Kidney epithelial cell (primary cell): ENCODE measurements at regions not wholly inside any gene's neighbourhood (a gene's known extent, or its start where the extent isn't known, plus 50 kb on each side); places are given as distances from the start of the nearest gene placed in this dataset.
"Not testable (repeated sequence)": the region's sequence is repeated elsewhere in the genome, so short reads cannot be mapped to it uniquely, and the experiment has no call there.

Experiments
- DNase-seq: peaks from one replicate; pipeline ENCODE4 v3.0.0-alpha.2; 2010; ENCODE audit warnings: low read depth
- H3K27me3 ChIP-seq: 2 replicates; pipeline ENCODE4 v1.6.0; 2011; ENCODE audit warnings: low read length; ENCODE audit not compliant: control insufficient read depth, insufficient read depth
- H3K36me3 ChIP-seq: 2 replicates; pipeline ENCODE4 v1.5.1; 2011; ENCODE audit warnings: low read length; ENCODE audit not compliant: control insufficient read depth, insufficient read depth
- H3K4me3 ChIP-seq: 2 replicates; pipeline ENCODE4 v1.5.1; 2011; ENCODE audit warnings: low read depth, mild to moderate bottlenecking, control low read depth, low read length
- TF ChIP-seq, protein P1 (sequence below): IDR thresholded peaks from 2 replicates; pipeline ENCODE4 v1.5.1; 2011; ENCODE audit warnings: mild to moderate bottlenecking, moderate library complexity, low read length, control low read depth, inconsistent platforms; ENCODE audit not compliant: insufficient read depth, poor library complexity, severe bottlenecking

DNA sequence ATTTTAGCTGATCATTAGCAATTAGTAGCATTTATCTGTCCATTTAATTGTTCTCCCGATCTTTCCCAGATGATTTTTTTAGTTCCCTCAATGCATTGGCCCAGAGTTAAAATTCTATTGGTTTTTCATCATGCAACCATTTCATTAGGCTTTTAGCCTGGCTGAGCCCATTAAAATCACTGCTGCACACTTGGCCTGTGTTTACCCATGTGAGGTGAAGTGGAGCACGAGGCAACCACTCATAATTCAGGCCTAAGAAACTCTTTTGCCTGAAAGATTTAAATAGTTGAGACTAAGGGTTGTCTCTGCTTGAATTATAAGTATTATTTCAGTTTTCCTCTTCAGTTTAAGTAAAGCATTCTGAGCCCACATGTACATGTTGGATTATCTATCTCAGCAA lies 889.0 kb upstream of the ADGRL4 start:
- DNase-seq, result no peak
- Histone ChIP-seq H3K27me3 (no peaks in the 10 kb centered on the region), H3K4me3 (no peak overlapping the region), H3K36me3 (no peaks in the 10 kb centered on the region)
- TF ChIP-seq, protein P1, sequence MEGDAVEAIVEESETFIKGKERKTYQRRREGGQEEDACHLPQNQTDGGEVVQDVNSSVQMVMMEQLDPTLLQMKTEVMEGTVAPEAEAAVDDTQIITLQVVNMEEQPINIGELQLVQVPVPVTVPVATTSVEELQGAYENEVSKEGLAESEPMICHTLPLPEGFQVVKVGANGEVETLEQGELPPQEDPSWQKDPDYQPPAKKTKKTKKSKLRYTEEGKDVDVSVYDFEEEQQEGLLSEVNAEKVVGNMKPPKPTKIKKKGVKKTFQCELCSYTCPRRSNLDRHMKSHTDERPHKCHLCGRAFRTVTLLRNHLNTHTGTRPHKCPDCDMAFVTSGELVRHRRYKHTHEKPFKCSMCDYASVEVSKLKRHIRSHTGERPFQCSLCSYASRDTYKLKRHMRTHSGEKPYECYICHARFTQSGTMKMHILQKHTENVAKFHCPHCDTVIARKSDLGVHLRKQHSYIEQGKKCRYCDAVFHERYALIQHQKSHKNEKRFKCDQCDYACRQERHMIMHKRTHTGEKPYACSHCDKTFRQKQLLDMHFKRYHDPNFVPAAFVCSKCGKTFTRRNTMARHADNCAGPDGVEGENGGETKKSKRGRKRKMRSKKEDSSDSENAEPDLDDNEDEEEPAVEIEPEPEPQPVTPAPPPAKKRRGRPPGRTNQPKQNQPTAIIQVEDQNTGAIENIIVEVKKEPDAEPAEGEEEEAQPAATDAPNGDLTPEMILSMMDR, result no peak

DNA sequence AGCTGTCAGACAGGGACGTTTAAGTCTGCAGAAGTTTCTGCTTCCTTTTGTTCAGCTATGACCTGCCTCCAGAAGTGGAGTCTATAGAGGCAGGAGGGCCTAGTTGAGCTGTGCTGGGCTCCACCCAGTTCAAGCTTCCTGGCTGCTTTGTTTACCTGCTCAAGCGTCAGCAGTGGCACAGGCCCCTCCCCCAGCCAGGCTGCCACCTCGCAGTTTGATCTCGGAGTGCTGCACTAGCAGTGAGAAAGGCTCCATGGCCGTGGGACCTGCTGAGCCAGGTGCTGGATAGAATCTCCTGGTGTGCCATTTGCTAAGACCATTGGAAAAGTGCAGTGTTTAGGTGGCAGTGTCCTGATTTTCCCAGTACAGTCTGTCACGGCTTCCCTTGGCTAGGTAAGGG lies 887.6 kb upstream of the ADGRL4 start:
- H3K36me3 ChIP-seq, H3K27me3 ChIP-seq, DNase-seq, H3K4me3 ChIP-seq: not testable (repeated sequence)

DNA sequence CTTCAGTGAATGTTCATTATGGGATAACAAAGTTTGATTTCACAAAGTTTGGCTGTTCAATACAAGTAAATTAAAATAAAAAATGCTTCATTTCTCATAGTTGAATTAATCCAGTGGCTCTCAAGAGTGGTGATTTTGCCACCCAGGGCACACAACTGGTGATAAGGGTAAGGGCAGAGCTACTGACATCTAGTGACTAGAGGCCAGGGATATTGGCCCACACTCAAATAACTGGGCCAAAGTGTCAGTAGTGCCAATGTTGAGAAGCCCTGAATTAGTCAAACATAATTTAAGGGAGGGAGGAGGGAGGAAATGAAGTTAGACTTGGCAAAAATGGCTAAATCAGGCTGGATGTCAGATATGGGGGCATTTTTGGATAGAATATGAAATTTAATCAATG lies 880.5 kb upstream of the ADGRL4 start:
- TF ChIP-seq, protein P1, result no peak
- H3K27me3 ChIP-seq, result no peaks in the 10 kb centered on the region
- no peaks in the 10 kb centered on the region for H3K36me3 ChIP-seq
- H3K4me3 ChIP-seq, result no peak overlapping the region
- DNase-seq, result no peak

DNA sequence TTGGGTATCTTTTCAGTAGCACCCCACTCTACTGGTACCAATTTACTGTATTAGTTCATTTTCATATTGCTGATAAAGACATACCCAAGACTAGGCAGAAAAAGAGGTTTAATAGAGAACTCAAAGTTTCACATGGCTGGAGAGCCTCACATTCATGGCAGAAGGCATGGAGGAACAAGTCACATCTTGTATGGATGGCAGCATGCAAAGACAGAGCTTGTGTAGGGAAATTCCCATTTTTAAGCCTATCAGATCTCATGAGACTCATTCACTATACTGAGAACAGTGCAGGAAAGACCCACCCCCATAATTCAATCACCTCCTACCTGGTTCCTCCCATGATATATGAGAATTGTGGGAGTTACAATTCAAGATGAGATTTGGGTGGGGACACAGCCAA lies 878.6 kb upstream of the ADGRL4 start:
- Histone ChIP-seq H3K4me3 (no peak overlapping the region), H3K27me3 (no peaks in the 10 kb centered on the region), H3K36me3 (no peaks in the 10 kb centered on the region)
- TF ChIP-seq, protein P1, result no peak
- DNase-seq, result no peak

DNA sequence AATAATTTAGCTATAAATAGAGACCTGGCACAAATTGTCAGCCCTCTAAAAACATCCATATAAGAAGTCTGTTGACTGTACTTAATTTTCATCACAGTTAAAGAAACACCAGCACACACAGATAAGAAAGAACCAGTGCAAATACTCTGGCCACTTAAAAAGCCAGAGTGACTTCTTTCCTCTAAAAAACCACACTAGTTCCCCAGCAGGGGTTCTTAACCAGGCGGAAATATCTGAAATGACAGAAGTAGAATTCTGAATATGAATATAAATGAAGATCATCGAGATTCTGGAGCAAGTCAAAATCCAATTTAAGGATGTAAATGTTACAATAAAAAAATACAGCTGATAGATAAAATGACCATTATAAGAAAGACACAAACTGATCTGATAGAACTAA lies 870.6 kb upstream of the ADGRL4 start:
- Histone ChIP-seq H3K27me3 (no peaks in the 10 kb centered on the region), H3K4me3 (no peak overlapping the region), H3K36me3 (no peaks in the 10 kb centered on the region)
- no peak for DNase-seq
- TF ChIP-seq, protein P1, result no peak

DNA sequence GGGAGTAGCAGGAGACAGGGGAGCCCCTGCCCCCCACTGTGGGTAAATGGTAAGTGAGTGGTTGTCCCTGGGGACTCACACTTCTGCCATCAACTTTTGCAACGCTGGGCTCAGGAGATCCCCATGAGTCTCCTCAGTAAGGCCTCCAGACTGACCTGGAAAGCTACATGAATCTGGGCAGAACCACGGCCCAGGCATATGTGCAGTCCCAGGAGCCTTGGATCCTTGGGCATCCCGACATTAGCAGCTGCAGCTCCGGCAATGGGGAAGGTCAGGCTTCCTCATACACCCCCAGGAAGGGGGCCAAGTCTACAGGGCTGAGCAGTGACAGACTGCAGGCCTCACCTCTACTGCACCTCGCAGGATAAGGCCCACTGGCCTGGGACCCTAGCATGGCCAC lies 868.7 kb upstream of the ADGRL4 start:
- TF ChIP-seq, protein P1, result no peak
- DNase-seq, result no peak
- no peak overlapping the region for H3K4me3 ChIP-seq
- no peaks in the 10 kb centered on the region for H3K36me3 ChIP-seq
- no peaks in the 10 kb centered on the region for H3K27me3 ChIP-seq
